HCT116 (cell line): ENCODE measurements at regions not wholly inside any gene's neighbourhood (a gene's known extent, or its start where the extent isn't known, plus 50 kb on each side); places are given as distances from the start of the nearest gene placed in this dataset.

Experiments
- ATAC-seq: fragments of 200-7000 bp; cut with Tn5 transposase; 2 replicates; pipeline ENCODE4 v1.9.1; 2020; ENCODE audit warnings: mild to moderate bottlenecking, moderate library complexity
- BruUV-seq: library from RNA; stranded (reverse); fragments of 400-500 nt; replicated peaks from 2 replicates; lab custom pipeline; 2021; lab: Mats Ljungman, UMichigan
- CTCF ChIA-PET: fragments of 300-600 bp; sonication (Branson Sonifier 250); formaldehyde crosslinking; loops from one replicate; lab custom pipeline; 2021; ENCODE audit warnings: antibody characterized with exemption; lab: Charles Lee
- POLR2A ChIA-PET: fragments of 300-600, 350-600 bp; sonication (Branson Sonifier 250); formaldehyde crosslinking; loops from one replicate; lab custom pipeline; 2021; ENCODE audit warnings: antibody characterized with exemption; lab: Charles Lee
- RAD21 ChIA-PET, 2 experiments: fragments of 300-600 bp; sonication (Branson Sonifier 250); formaldehyde crosslinking; loops; one replicate each; lab custom pipeline; 2023; ENCODE audit warnings: low total read pairs in 2 of 2; ENCODE audit not compliant: uncharacterized antibody in 2 of 2, unreplicated experiment in 2 of 2, low non-redundant PET in 1 of 2; lab: Charles Lee
- DNase-seq: peaks from one replicate; pipeline ENCODE4 v3.0.0-alpha.2; 2010; ENCODE audit warnings: low read depth, low spot score
- H2AFZ ChIP-seq: fragments of 200-600 bp; shearing (Covaris generic), sonication (generic); 2 replicates; pipeline ENCODE4 v1.6.1; 2017; ENCODE audit warnings: low read depth, mixed run types, mixed read lengths, antibody characterized with exemption, low read length; ENCODE audit not compliant: poor library complexity, severe bottlenecking
- H3K27ac ChIP-seq: 2 replicates; pipeline ENCODE4 v1.5.1; 2012; ENCODE audit warnings: low read depth, low read length
- H3K27me3 ChIP-seq: fragments of 200-600 bp; sonication (generic); 2 replicates; pipeline ENCODE4 v1.6.1; 2016; ENCODE audit warnings: mixed run types, low read length, mixed read lengths; ENCODE audit not compliant: insufficient read depth
- H3K36me3 ChIP-seq, 2 experiments: fragments of 200-500 bp in 1 of 2; fragments of 200-600 bp in 1 of 2; sonication (Bioruptor generic) in 1 of 2; sonication (generic) in 1 of 2; 2 replicates each; pipeline versions ENCODE4 v1.5.1 to v1.6.1; 2014 to 2016; ENCODE audit warnings: low read length in 2 of 2, inconsistent platforms in 1 of 2, mixed read lengths in 1 of 2, mixed run types in 1 of 2; ENCODE audit not compliant: insufficient read depth in 2 of 2, control insufficient read depth in 1 of 2
- H3K4me1 ChIP-seq, 2 experiments: fragments of 200-600 bp in 1 of 2; sonication (generic) in 1 of 2; 2 replicates each; pipeline versions ENCODE4 v1.5.1 to v1.6.1; 2012 to 2017; ENCODE audit warnings: low read length in 2 of 2, inconsistent platforms in 1 of 2, mild to moderate bottlenecking in 1 of 2, mixed read lengths in 1 of 2, mixed run types in 1 of 2, moderate library complexity in 1 of 2; ENCODE audit not compliant: insufficient read depth in 2 of 2, control insufficient read depth in 1 of 2
- H3K4me2 ChIP-seq: fragments of 200-600 bp; sonication (generic); 2 replicates; pipeline ENCODE4 v1.6.1; 2017; ENCODE audit warnings: mixed run types, low read length, mixed read lengths
- H3K4me3 ChIP-seq, 2 experiments: fragments of 200-600 bp in 1 of 2; sonication (generic) in 1 of 2; replicated peaks in 1 of 2; 2 replicates each; pipeline ENCODE4 v1.5.1; 2011 to 2016; ENCODE audit warnings: low read length in 2 of 2, control low read depth in 1 of 2, low read depth in 1 of 2, mild to moderate bottlenecking in 1 of 2, mixed read lengths in 1 of 2, mixed run types in 1 of 2
- H3K79me2 ChIP-seq: fragments of 200-600 bp; sonication (generic); 2 replicates; pipeline ENCODE4 v1.6.1; 2017; ENCODE audit warnings: mild to moderate bottlenecking, mixed run types, low read length, moderate library complexity, mixed read lengths; ENCODE audit not compliant: insufficient read depth
- H3K9ac ChIP-seq: fragments of 200-600 bp; sonication (generic); 2 replicates; pipeline ENCODE4 v1.6.1; 2016; ENCODE audit warnings: low read length, mixed read lengths
- H3K9me2 ChIP-seq: fragments of 200-600 bp; sonication (generic), shearing (Covaris generic); 2 replicates; pipeline ENCODE4 v1.6.1; 2017; ENCODE audit warnings: mixed run types, mild to moderate bottlenecking, moderate library complexity; ENCODE audit not compliant: insufficient read depth
- H3K9me3 ChIP-seq, 2 experiments: fragments of 200-500 bp in 1 of 2; fragments of 200-600 bp in 1 of 2; sonication (Bioruptor generic) in 1 of 2; sonication (generic) in 1 of 2; 2 replicates each; pipeline ENCODE4 v1.6.1; 2014 to 2017; ENCODE audit warnings: low read length in 2 of 2, mixed read lengths in 2 of 2, inconsistent platforms in 1 of 2, low read depth in 1 of 2, mild to moderate bottlenecking in 1 of 2, mixed run types in 1 of 2, moderate library complexity in 1 of 2; ENCODE audit not compliant: control insufficient read depth in 1 of 2, insufficient read depth in 1 of 2
- H4K20me1 ChIP-seq: fragments of 200-600 bp; sonication (generic), shearing (Covaris generic); 2 replicates; pipeline ENCODE4 v1.6.1; 2017; ENCODE audit warnings: mixed run types, mild to moderate bottlenecking, moderate library complexity; ENCODE audit not compliant: insufficient read depth
- CEBPB ChIP-seq: IDR thresholded peaks from 2 replicates; pipeline ENCODE4 v1.6.1; 2012; ENCODE audit warnings: low read depth
- EGR1 ChIP-seq: IDR thresholded peaks from 2 replicates; pipeline ENCODE4 v1.6.1; 2012; ENCODE audit warnings: low read depth
- EZH2 ChIP-seq: fragments of 200-600 bp; sonication (generic); IDR thresholded peaks from 2 replicates; pipeline ENCODE4 v1.6.1; 2017; ENCODE audit warnings: antibody characterized with exemption, mixed run types
- RAD21 ChIP-seq: IDR thresholded peaks from 2 replicates; pipeline ENCODE4 v1.6.1; 2012; ENCODE audit warnings: low read depth, mild to moderate bottlenecking
- TCF7L2 ChIP-seq: IDR thresholded peaks from 2 replicates; pipeline ENCODE4 v1.7.0; 2011; ENCODE audit warnings: borderline replicate concordance, inconsistent platforms; ENCODE audit not compliant: insufficient read depth, insufficient read length; ENCODE audit errors: extremely low read depth
- ZFX ChIP-seq: fragments of 450-650 bp; IDR thresholded peaks from 2 replicates; pipeline ENCODE4 v1.6.1; 2017
- ZNF274 ChIP-seq: fragments of 200-500 bp; sonication (Bioruptor generic); IDR thresholded peaks from 2 replicates; pipeline ENCODE4 v1.6.1; 2014; ENCODE audit warnings: mild to moderate bottlenecking, low read depth, low read length, inconsistent platforms
- intact Hi-C: fragments of 100-400 bp; cut with micrococcal nuclease; formaldehyde crosslinking; loops from 2 replicates; pipeline ENCODE4 v1.10.0; 2022
- TF ChIP-seq, protein P1 (sequence below), 3 experiments: fragments of 200-600 bp in 1 of 3; sonication (generic) in 1 of 3; IDR thresholded peaks in 2 of 3; conservative IDR thresholded peaks in 1 of 3; 2 replicates each; pipeline ENCODE4 v1.5.1; 2012 to 2017; ENCODE audit warnings: low read depth in 2 of 3, low read length in 2 of 3, antibody characterized with exemption in 1 of 3, borderline replicate concordance in 1 of 3, control low read depth in 1 of 3, mild to moderate bottlenecking in 1 of 3, mixed read lengths in 1 of 3, mixed run types in 1 of 3, moderate library complexity in 1 of 3; ENCODE audit not compliant: insufficient read depth in 1 of 3
- TF ChIP-seq, protein P2 (sequence below): IDR thresholded peaks from 2 replicates; pipeline ENCODE4 v1.6.1; 2011; ENCODE audit warnings: mild to moderate bottlenecking, low read length, moderate library complexity; ENCODE audit not compliant: insufficient replicate concordance; ENCODE audit errors: extremely low read depth

DNA sequence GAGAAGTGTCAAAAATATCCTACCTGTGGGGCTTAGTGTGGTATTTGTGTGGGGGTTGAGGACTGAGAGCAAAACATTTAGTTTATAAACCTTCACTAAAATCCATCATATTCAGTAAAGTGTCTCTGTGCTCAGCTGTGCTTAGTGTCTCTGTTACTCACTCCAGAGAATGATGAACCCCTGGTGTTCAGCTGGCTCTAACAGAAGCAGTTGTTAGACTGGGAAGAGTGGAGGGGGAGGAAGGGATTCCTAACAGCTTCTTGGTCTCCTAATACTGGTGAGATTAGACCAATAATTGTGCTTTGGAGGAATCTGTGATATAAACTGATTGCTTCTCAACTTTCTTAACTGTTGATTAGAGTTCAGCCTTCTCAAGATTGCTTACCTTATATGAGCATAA, 1123.5 kb downstream of the ROBO2 start:
- Histone ChIP-seq H3K9me3 (peaks cover 4 to 21% of the 10 kb centered on the region in 2 experiments; a peak in 2 of 4 replicates), H3K36me3 (no peaks in the 10 kb centered on the region), H4K20me1 (no peaks in the 10 kb centered on the region; the same call in 1 of the 2 replicates), H3K4me1 (no peaks in the 10 kb centered on the region), H3K27ac (no peak overlapping the region), H3K9me2 (no peaks in the 10 kb centered on the region), H2AFZ (no peak overlapping the region), H3K27me3 (no peaks in the 10 kb centered on the region), H3K9ac (no peak overlapping the region), H3K79me2 (no peaks in the 10 kb centered on the region), H3K4me2 (no peak overlapping the region), H3K4me3 (no peak overlapping the region)
- BruUV-seq, result no TSS peak
- RAD21 ChIA-PET, result no interaction called here
- DNase-seq (no peak), ATAC-seq (no peak)
- intact Hi-C loops, result no loop called here
- CTCF ChIA-PET, result no interaction called here
- POLR2A ChIA-PET, result no interaction called here
- TF ChIP-seq ZNF274 (no peak), EGR1 (no peak), TCF7L2 (no peak), ZFX (no peak), EZH2 (no peak), CEBPB (no peak), RAD21 (no peak)

DNA sequence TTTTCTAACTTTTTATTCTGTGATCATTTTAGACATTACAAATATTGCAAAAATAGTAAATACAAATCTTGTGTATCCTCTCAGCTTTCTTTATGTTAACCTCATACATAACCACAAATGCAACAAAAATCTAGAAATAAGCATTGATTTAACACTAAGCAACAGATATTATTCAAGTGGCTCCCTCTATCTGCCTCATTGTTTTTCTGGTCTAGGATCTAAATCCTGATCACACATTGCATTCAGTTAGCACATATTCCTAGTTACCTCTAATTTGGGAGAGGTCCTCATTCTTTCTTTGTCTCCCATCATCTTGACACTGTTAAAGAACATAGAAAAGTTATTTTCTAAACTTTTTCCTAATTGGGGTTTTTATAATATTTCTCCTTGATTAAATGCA, 1126.0 kb downstream of the ROBO2 start:
- Histone ChIP-seq H3K9me2 (no peaks in the 10 kb centered on the region), H3K36me3 (no peaks in the 10 kb centered on the region), H3K4me2 (no peak overlapping the region), H3K79me2 (no peaks in the 10 kb centered on the region), H3K4me3 (no peak overlapping the region), H3K4me1 (no peaks in the 10 kb centered on the region), H3K9ac (no peak overlapping the region), H3K27me3 (no peaks in the 10 kb centered on the region), H2AFZ (no peak overlapping the region), H3K9me3 (peaks cover 4 to 19% of the 10 kb centered on the region in 2 experiments; a peak in 2 of 4 replicates), H3K27ac (no peak overlapping the region), H4K20me1 (no peaks in the 10 kb centered on the region; the same call in 1 of the 2 replicates)
- BruUV-seq, result no TSS peak
- TF ChIP-seq ZFX, result no peak
- TF ChIP-seq, protein P1, sequence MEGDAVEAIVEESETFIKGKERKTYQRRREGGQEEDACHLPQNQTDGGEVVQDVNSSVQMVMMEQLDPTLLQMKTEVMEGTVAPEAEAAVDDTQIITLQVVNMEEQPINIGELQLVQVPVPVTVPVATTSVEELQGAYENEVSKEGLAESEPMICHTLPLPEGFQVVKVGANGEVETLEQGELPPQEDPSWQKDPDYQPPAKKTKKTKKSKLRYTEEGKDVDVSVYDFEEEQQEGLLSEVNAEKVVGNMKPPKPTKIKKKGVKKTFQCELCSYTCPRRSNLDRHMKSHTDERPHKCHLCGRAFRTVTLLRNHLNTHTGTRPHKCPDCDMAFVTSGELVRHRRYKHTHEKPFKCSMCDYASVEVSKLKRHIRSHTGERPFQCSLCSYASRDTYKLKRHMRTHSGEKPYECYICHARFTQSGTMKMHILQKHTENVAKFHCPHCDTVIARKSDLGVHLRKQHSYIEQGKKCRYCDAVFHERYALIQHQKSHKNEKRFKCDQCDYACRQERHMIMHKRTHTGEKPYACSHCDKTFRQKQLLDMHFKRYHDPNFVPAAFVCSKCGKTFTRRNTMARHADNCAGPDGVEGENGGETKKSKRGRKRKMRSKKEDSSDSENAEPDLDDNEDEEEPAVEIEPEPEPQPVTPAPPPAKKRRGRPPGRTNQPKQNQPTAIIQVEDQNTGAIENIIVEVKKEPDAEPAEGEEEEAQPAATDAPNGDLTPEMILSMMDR (IDR thresholded peaks at IDR 0.05 in 2 of 3, conservative IDR thresholded peaks at IDR 0.05 in 1 of 3; ENCODE audit: borderline replicate concordance in 1 of 3, insufficient read depth in 1 of 3, low read depth in 2 of 3, low read length in 2 of 3), result no peak
- TF ChIP-seq, protein P2, sequence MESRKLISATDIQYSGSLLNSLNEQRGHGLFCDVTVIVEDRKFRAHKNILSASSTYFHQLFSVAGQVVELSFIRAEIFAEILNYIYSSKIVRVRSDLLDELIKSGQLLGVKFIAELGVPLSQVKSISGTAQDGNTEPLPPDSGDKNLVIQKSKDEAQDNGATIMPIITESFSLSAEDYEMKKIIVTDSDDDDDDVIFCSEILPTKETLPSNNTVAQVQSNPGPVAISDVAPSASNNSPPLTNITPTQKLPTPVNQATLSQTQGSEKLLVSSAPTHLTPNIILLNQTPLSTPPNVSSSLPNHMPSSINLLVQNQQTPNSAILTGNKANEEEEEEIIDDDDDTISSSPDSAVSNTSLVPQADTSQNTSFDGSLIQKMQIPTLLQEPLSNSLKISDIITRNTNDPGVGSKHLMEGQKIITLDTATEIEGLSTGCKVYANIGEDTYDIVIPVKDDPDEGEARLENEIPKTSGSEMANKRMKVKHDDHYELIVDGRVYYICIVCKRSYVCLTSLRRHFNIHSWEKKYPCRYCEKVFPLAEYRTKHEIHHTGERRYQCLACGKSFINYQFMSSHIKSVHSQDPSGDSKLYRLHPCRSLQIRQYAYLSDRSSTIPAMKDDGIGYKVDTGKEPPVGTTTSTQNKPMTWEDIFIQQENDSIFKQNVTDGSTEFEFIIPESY, result no peak
- DNase-seq (no peak), ATAC-seq (no peak)
- intact Hi-C loops, result no loop called here
- RAD21 ChIA-PET, result no interaction called here
- POLR2A ChIA-PET, result no interaction called here
- CTCF ChIA-PET, result no interaction called here
